Jurkat, Clone E6-1 (cell line): ENCODE measurements at regions not wholly inside any gene's neighbourhood (a gene's known extent, or its start where the extent isn't known, plus 50 kb on each side); places are given as distances from the start of the nearest gene placed in this dataset.

Source experiments
- DNase-seq: peaks from one replicate; pipeline ENCODE4 v3.0.0-alpha.2; 2011; ENCODE audit warnings: low read depth, low spot score
- H3K4me3 ChIP-seq: 2 replicates; pipeline ENCODE4 v1.5.1; 2011; ENCODE audit warnings: mild to moderate bottlenecking, low read length, control low read depth, moderate library complexity

GRCh38 chr9:25613709-25614108, 64.5 kb downstream of the TUSC1 start:
- no peak overlapping the region for H3K4me3 ChIP-seq
- DNase-seq, result no peak

- H3K4me3 ChIP-seq, result no peak overlapping the region
- no peak for DNase-seq
These were observed 75.1 kb downstream of the TUSC1 start for GRCh38 chr9:25603106-25603505.

GRCh38 chr9:25602400-25603044, 75.7 kb downstream of the TUSC1 start:
- no peak for DNase-seq
- H3K4me3 ChIP-seq, result no peak overlapping the region

GRCh38 chr9:25600501-25600900, 77.7 kb downstream of the TUSC1 start:
- H3K4me3 ChIP-seq, result no peak overlapping the region
- no peak for DNase-seq

GRCh38 chr9:25584611-25585010, 93.6 kb downstream of the TUSC1 start:
- no peak for DNase-seq
- H3K4me3 ChIP-seq, result no peak overlapping the region

- DNase-seq, result no peak
- H3K4me3 ChIP-seq, result no peak overlapping the region
These were observed 105.0 kb downstream of the TUSC1 start for GRCh38 chr9:25573281-25573680.

GRCh38 chr9:25571491-25571890, 106.8 kb downstream of the TUSC1 start:
- H3K4me3 ChIP-seq, result no peak overlapping the region
- DNase-seq, result no peak

- H3K4me3 ChIP-seq, result no peak overlapping the region
- DNase-seq, result no peak
These were observed 107.4 kb downstream of the TUSC1 start for GRCh38 chr9:25570802-25571201.

GRCh38 chr9:25562101-25562500, 116.1 kb downstream of the TUSC1 start:
- no peak overlapping the region for H3K4me3 ChIP-seq
- DNase-seq, result no peak

- H3K4me3 ChIP-seq, result no peak overlapping the region
- no peak for DNase-seq
These were observed 120.5 kb downstream of the TUSC1 start for GRCh38 chr9:25557645-25558300.

- no peak for DNase-seq
- no peak overlapping the region for H3K4me3 ChIP-seq
These were observed 121.7 kb downstream of the TUSC1 start for GRCh38 chr9:25556540-25556939.

- no peak overlapping the region for H3K4me3 ChIP-seq
- DNase-seq, result no peak
These were observed 129.4 kb downstream of the TUSC1 start for GRCh38 chr9:25548847-25549246.

GRCh38 chr9:25543806-25544205, 134.4 kb downstream of the TUSC1 start:
- H3K4me3 ChIP-seq, result no peak overlapping the region
- no peak for DNase-seq

GRCh38 chr9:25542319-25542718, 135.9 kb downstream of the TUSC1 start:
- no peak for DNase-seq
- no peak overlapping the region for H3K4me3 ChIP-seq

- H3K4me3 ChIP-seq, result no peak overlapping the region
- no peak for DNase-seq
These were observed 140.4 kb downstream of the TUSC1 start for GRCh38 chr9:25537808-25538207.

- DNase-seq, result no peak
These were observed 159.0 kb downstream of the TUSC1 start for GRCh38 chr9:25519286-25519685.

GRCh38 chr9:25517701-25518100, 160.5 kb downstream of the TUSC1 start:
- no peak overlapping the region for H3K4me3 ChIP-seq
- no peak for DNase-seq

More at GRCh38 chr9:25519286-25519685, 159.0 kb downstream of the TUSC1 start:
- H3K4me3 ChIP-seq, result no peak overlapping the region

GRCh38 chr9:25513509-25514033, 164.7 kb downstream of the TUSC1 start:
- DNase-seq, result no peak
- no peak overlapping the region for H3K4me3 ChIP-seq

- no peak for DNase-seq
- H3K4me3 ChIP-seq, result no peak overlapping the region
These were observed 172.6 kb downstream of the TUSC1 start for GRCh38 chr9:25505644-25506043.

GRCh38 chr9:25481372-25481771, 196.9 kb downstream of the TUSC1 start:
- no peak for DNase-seq
- H3K4me3 ChIP-seq, result no peak overlapping the region

GRCh38 chr9:25480696-25481095, 197.5 kb downstream of the TUSC1 start:
- no peak for DNase-seq
- no peak overlapping the region for H3K4me3 ChIP-seq
